ENCODE measurements at regions not wholly inside any gene's neighbourhood (a gene's known extent, or its start where the extent isn't known, plus 50 kb on each side); places are given as distances from the start of the nearest gene placed in this dataset.

GRCh38 chr7:17498230-17498629, 199.8 kb downstream of the AHR start:
- Histone ChIP-seq H3K9me2 (ENCODE audit: insufficient read depth, low read length) (no peaks in the 10 kb centered on the region), H3K4me3 (ENCODE audit: low read depth, low read length, poor library complexity, severe bottlenecking) (no peak overlapping the region), H3K79me2 (ENCODE audit: insufficient read depth, low read depth, low read length) (no peaks in the 10 kb centered on the region), H3K36me3 (ENCODE audit: insufficient read depth, low read length) (no peaks in the 10 kb centered on the region), H3K4me2 (ENCODE audit: low read length) (no peak overlapping the region), H4K20me1 (ENCODE audit: insufficient read depth, low read length) (no peaks in the 10 kb centered on the region; the same call in 1 of the 2 replicates), H3K9me3 (ENCODE audit: low read length) (no peaks in the 10 kb centered on the region), H3K27ac (ENCODE audit: low read depth, low read length, poor library complexity, severe bottlenecking) (no peak overlapping the region), H3K4me1 (ENCODE audit: insufficient read depth, low read length, poor library complexity, severe bottlenecking) (no peaks in the 10 kb centered on the region), H2AFZ (ENCODE audit: low read length) (no peak overlapping the region)
- intact Hi-C loops (cut with micrococcal nuclease; ENCODE audit: unreplicated experiment), result no loop called here
- BruUV-seq (replicated peaks), result no TSS peak
- CTCF ChIA-PET (ENCODE audit: unreplicated experiment), result no interaction called here
- DNase-seq (ENCODE audit: low spot score), result no peak
- POLR2A ChIA-PET, result no interaction called here
- TF ChIP-seq CTCF (conservative IDR thresholded peaks at IDR 0.05; ENCODE audit: low read length) (no peak), EZH2phosphoT487 (IDR thresholded peaks at IDR 0.05; ENCODE audit: borderline replicate concordance, low read depth, low read length) (no peak)

GRCh38 chr7:17500736-17501135, 202.3 kb downstream of the AHR start:
- no peak overlapping the region for H3K27ac ChIP-seq (ENCODE audit: low read depth, low read length, poor library complexity, severe bottlenecking)
- no peaks in the 10 kb centered on the region for H3K79me2 ChIP-seq (ENCODE audit: insufficient read depth, low read depth, low read length)
- BruUV-seq (replicated peaks), result no TSS peak
- no peak overlapping the region for H2AFZ ChIP-seq (ENCODE audit: low read length)
- no peaks in the 10 kb centered on the region for H3K9me3 ChIP-seq (ENCODE audit: low read length)
- no peaks in the 10 kb centered on the region for H3K9me2 ChIP-seq (ENCODE audit: insufficient read depth, low read length)
- intact Hi-C loops (cut with micrococcal nuclease; ENCODE audit: unreplicated experiment), result no loop called here
- no peak overlapping the region for H3K4me2 ChIP-seq (ENCODE audit: low read length)
- H3K36me3 ChIP-seq (ENCODE audit: insufficient read depth, low read length), result no peaks in the 10 kb centered on the region
- DNase-seq (ENCODE audit: low spot score), result no peak
- ChIA-PET CTCF (ENCODE audit: unreplicated experiment) (no interaction called here), POLR2A (no interaction called here)
- TF ChIP-seq EZH2phosphoT487 (IDR thresholded peaks at IDR 0.05; ENCODE audit: borderline replicate concordance, low read depth, low read length) (no peak), CTCF (conservative IDR thresholded peaks at IDR 0.05; ENCODE audit: low read length) (no peak)
- H3K4me3 ChIP-seq (ENCODE audit: low read depth, low read length, poor library complexity, severe bottlenecking), result no peak overlapping the region
- H3K4me1 ChIP-seq (ENCODE audit: insufficient read depth, low read length, poor library complexity, severe bottlenecking), result no peaks in the 10 kb centered on the region
- H4K20me1 ChIP-seq (ENCODE audit: insufficient read depth, low read length), result no peaks in the 10 kb centered on the region; the same call in 1 of the 2 replicates

GRCh38 chr7:17501441-17502212, 203.2 kb downstream of the AHR start:
- no peaks in the 10 kb centered on the region; the same call in 1 of the 2 replicates for H4K20me1 ChIP-seq (ENCODE audit: insufficient read depth, low read length)
- no peak overlapping the region for H3K4me3 ChIP-seq (ENCODE audit: low read depth, low read length, poor library complexity, severe bottlenecking)
- no peak overlapping the region for H2AFZ ChIP-seq (ENCODE audit: low read length)
- POLR2A ChIA-PET, result no interaction called here
- CTCF ChIA-PET (ENCODE audit: unreplicated experiment), result no interaction called here
- no TSS peak for BruUV-seq (replicated peaks)
- DNase-seq (ENCODE audit: low spot score), result no peak
- H3K27ac ChIP-seq (ENCODE audit: low read depth, low read length, poor library complexity, severe bottlenecking), result no peak overlapping the region
- no peaks in the 10 kb centered on the region for H3K9me3 ChIP-seq (ENCODE audit: low read length)
- no peaks in the 10 kb centered on the region for H3K9me2 ChIP-seq (ENCODE audit: insufficient read depth, low read length)
- H3K4me2 ChIP-seq (ENCODE audit: low read length), result no peak overlapping the region
- H3K79me2 ChIP-seq (ENCODE audit: insufficient read depth, low read depth, low read length), result no peaks in the 10 kb centered on the region
- TF ChIP-seq EZH2phosphoT487 (IDR thresholded peaks at IDR 0.05; ENCODE audit: borderline replicate concordance, low read depth, low read length), result no peak
- no peaks in the 10 kb centered on the region for H3K36me3 ChIP-seq (ENCODE audit: insufficient read depth, low read length)
- intact Hi-C loops (cut with micrococcal nuclease; ENCODE audit: unreplicated experiment), result no loop called here
- no peaks in the 10 kb centered on the region for H3K4me1 ChIP-seq (ENCODE audit: insufficient read depth, low read length, poor library complexity, severe bottlenecking)

Measured in OCI-LY7 (cell line).